Neuron (in vitro differentiated cells): ENCODE measurements at regions not wholly inside any gene's neighbourhood (a gene's known extent, or its start where the extent isn't known, plus 50 kb on each side); places are given as distances from the start of the nearest gene placed in this dataset.
"Not testable (repeated sequence)": the region's sequence is repeated elsewhere in the genome, so short reads cannot be mapped to it uniquely, and the experiment has no call there.

Experiments used
- H2AFZ ChIP-seq: one replicate; pipeline ENCODE4 v1.6.1; 2013; ENCODE audit warnings: low read depth, mild to moderate bottlenecking, inconsistent platforms, low read length, moderate library complexity
- H3K27me3 ChIP-seq: one replicate; pipeline ENCODE4 v1.6.1; 2013; ENCODE audit warnings: low read length; ENCODE audit not compliant: insufficient read depth
- H3K36me3 ChIP-seq: one replicate; pipeline ENCODE4 v1.6.1; 2013; ENCODE audit warnings: low read length; ENCODE audit not compliant: insufficient read depth
- H3K4me1 ChIP-seq: one replicate; pipeline ENCODE4 v1.6.1; 2013; ENCODE audit warnings: low read length; ENCODE audit not compliant: insufficient read depth
- H3K4me3 ChIP-seq: 2 replicates; pipeline ENCODE4 v1.5.1; 2013; ENCODE audit warnings: mild to moderate bottlenecking, low read length, moderate library complexity
- H3K9me3 ChIP-seq: one replicate; pipeline ENCODE4 v1.6.1; 2013; ENCODE audit warnings: low read length

DNA sequence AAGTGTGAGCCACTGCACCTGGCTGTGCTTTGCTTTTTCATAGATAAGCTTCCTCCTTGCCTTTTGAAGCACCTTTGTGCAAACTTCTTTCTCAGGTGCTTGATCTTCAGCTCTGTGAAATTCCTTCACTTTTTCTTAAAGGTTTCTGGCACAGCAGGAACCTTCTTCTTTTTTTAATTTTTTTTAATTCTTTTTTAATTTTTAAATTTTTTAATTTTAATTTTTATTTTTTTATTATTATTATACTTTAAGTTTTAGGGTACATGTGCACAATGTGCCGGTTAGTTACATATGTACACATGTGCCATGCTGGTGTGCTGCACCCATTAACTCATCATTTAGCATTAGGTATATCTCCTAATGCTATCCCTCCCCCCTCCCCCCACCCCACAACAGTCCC, 161.0 kb upstream of the ROPN1 start:
- H3K4me3 ChIP-seq, H2AFZ ChIP-seq, H3K4me1 ChIP-seq, H3K27me3 ChIP-seq, H3K9me3 ChIP-seq, H3K36me3 ChIP-seq: not testable (repeated sequence)

DNA sequence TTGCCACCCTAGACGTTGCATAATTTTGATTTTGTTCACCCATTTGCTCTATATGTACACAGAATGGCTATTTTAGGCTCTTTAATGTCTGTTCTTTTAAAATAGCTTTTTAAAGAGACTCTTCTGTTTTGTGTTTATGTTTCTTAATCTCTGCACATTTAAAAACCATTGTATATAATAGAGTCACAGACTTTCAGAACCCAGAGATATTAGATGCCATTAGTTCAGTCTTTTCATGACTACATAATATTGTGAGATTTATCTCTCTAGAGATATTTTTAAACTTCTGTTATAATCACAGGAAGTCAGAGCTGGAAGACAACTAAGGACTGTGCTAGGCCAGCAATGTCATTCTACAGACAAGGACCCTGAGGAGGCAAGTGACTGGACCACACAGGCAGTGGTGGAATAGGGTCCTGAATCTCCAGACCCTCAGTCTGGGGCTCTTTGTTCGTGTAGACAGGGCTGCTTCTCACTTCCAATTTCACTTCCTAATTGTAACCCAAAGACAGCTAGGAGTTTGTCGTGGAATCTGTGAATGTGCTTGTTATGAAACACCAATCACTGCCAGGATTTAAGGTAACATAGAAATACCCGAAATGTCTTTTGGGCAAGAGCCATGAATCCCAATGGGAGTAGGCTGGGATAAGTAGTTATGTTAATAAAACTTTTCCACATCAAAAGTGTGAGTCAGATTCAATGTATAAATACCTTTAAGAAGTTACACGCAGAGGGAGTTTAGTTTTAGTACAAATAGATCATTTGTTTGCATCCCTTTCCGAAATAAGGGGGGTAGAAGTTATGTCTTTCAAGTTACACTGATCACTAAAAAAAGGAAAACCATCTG, 165.2 kb upstream of the ROPN1 start:
- no peak overlapping the region for H2AFZ ChIP-seq
- H3K27me3 ChIP-seq = no peaks in the 10 kb centered on the region
- H3K4me1 ChIP-seq = peaks cover 17% of the 10 kb centered on the region
- H3K9me3 ChIP-seq = peaks cover 4% of the 10 kb centered on the region
- no peaks in the 10 kb centered on the region for H3K36me3 ChIP-seq
- no peak overlapping the region for H3K4me3 ChIP-seq

DNA sequence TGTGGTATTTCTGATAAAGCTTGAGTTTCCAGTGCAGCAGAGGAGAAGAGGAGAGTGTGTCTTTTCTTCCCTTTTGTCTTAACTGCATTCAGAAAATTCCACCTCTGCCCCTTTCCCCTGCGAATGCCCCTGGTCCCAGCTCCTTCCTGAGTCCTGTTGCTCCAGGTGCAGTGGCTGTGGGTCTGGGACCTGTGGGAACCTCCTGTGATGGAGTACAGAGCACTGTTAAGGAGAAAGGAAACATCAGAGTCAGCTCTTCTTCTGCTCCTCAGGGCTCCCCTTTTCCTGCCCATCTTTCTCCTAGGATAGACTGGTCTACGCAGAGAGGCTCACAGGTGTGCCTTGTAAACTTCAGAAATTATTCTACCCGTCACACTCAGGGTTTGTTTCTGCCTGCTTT, 165.8 kb upstream of the ROPN1 start:
- Histone ChIP-seq H3K4me3 (no peak overlapping the region), H3K27me3 (no peaks in the 10 kb centered on the region), H3K9me3 (peaks cover 4% of the 10 kb centered on the region), H3K36me3 (no peaks in the 10 kb centered on the region), H3K4me1 (peaks cover 17% of the 10 kb centered on the region), H2AFZ (no peak overlapping the region)

DNA sequence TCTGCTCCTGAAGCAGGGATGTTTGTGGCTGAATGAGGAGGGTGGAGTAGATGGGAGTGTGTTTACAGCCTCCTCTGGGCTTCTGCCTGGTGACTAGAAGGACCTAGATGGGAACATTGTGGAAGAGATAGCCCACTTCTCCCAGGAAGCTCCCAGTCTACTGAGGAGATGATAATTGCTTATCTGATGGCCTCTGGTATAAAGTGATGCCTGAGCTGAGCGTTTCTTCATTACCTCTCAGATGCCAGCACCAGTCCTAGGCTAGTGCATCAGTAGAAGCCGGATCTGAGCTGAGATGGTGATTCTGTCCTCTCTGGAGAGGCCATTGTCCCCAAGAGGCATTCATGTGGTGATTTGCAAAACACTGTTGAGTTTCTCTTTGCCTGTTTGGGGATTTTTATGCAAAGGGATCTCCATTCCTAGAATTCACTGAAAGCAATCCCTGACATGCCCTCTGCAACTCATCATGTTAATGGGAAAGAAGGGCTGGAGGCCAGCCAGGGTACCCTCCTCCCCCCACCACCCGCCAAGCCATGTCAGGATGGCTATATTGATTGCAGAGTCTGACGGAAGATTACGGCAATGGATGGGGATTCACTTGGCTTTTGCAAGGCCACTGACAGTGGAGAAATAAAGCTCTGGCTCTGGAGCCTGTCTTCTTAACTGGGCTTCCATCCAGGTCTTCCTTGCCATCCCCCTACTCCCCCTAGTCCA, 166.4 kb upstream of the ROPN1 start:
- peaks cover 4% of the 10 kb centered on the region for H3K9me3 ChIP-seq
- H3K27me3 ChIP-seq = no peaks in the 10 kb centered on the region
- no peak overlapping the region for H3K4me3 ChIP-seq

DNA sequence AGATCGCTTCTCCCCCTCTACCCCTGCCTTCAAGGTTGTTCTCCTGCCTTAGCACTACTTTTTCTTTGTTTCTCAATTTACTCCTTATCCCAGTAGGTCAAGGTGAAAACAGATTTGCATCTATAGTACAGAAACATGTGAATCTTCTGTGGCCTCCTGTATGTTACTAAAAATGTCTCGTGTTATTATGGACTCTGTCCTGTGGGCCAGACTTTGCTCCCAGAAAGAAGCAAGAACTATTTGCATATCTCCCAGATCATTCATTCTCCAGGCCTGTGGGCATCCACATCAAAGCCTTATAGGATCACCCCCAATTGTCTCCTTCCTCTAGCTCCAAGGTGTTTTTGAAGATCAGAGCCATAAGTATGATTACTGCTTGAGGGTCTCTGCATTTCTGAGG, 169.5 kb upstream of the ROPN1 start:
- Histone ChIP-seq H3K9me3 (no peaks in the 10 kb centered on the region), H3K4me1 (peaks cover 17% of the 10 kb centered on the region), H3K27me3 (no peaks in the 10 kb centered on the region), H2AFZ (no peak overlapping the region), H3K36me3 (no peaks in the 10 kb centered on the region), H3K4me3 (no peak overlapping the region)

More for the DNA sequence above, 166.4 kb upstream of the ROPN1 start:
- H3K36me3 ChIP-seq = no peaks in the 10 kb centered on the region
- no peak overlapping the region for H2AFZ ChIP-seq
- peaks cover 17% of the 10 kb centered on the region for H3K4me1 ChIP-seq

DNA sequence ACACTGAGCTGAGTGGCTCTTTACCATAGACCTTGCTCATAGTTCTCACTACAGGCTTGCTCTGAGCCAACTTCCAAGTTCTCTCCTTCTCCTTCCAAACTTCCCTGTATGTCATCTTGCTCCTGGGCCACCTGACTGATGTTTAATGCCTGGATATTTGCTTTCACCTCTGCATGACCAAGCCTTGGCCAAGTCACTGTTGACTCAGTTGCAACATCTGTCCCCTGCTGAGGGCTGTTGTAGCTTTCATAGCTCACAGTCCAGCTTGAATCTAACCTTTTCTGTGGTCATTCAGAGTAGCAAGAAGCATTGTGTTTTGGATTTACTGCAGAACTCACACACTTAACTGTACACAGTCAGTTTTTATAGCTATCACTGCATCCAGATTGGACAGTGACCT, 171.8 kb upstream of the ROPN1 start:
- H3K36me3 ChIP-seq = no peaks in the 10 kb centered on the region
- H3K9me3 ChIP-seq = no peaks in the 10 kb centered on the region
- peaks cover 4% of the 10 kb centered on the region for H3K4me1 ChIP-seq
- H3K4me3 ChIP-seq = no peak overlapping the region
- no peaks in the 10 kb centered on the region for H3K27me3 ChIP-seq
- H2AFZ ChIP-seq = no peak overlapping the region

DNA sequence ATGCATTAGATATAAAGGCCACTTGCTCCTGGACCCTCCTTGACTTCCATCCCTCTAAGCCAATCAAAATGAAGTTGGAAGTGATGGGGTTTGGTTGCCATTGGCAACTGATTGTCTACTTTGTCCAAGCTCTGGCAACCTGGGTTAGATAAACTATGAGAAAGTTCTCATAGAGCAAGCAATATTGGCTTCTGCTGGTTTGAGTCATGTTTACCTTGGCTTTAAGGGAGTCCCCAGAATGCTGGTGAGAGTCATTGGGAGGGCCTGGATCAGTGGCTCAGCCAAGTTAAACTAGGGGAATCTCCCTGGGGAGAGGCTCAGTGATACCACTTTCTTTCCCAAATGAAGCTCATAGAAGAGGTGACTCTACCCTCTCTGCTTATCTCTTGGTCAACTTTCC, 176.3 kb upstream of the ROPN1 start:
- H3K27me3 ChIP-seq = no peaks in the 10 kb centered on the region
- no peaks in the 10 kb centered on the region for H3K36me3 ChIP-seq
- no peak overlapping the region for H3K4me3 ChIP-seq
- no peaks in the 10 kb centered on the region for H3K4me1 ChIP-seq
- no peak overlapping the region for H2AFZ ChIP-seq
- no peaks in the 10 kb centered on the region for H3K9me3 ChIP-seq

DNA sequence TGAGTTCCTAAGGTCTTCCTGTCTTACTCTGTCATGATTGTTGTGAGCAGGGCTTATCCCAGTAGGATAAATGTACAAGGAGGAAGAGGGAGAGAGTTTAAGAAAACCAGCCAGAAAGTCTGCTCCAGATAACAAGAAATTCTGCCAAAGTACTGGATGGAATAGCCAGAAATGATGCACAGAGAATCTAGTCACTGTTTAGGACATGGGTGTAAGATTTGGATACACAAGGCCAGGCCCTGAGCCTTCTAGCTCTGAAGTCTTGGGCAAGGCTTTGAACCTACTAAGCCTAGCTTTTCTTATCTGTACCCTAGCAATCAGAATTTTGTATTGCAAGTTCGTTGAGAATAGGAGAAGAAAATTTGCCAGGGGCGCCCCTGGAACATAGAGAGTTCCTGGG, 180.4 kb upstream of the ROPN1 start:
- Histone ChIP-seq H3K4me3 (no peak overlapping the region), H2AFZ (no peak overlapping the region), H3K4me1 (no peaks in the 10 kb centered on the region), H3K27me3 (no peaks in the 10 kb centered on the region), H3K36me3 (no peaks in the 10 kb centered on the region), H3K9me3 (no peaks in the 10 kb centered on the region)

DNA sequence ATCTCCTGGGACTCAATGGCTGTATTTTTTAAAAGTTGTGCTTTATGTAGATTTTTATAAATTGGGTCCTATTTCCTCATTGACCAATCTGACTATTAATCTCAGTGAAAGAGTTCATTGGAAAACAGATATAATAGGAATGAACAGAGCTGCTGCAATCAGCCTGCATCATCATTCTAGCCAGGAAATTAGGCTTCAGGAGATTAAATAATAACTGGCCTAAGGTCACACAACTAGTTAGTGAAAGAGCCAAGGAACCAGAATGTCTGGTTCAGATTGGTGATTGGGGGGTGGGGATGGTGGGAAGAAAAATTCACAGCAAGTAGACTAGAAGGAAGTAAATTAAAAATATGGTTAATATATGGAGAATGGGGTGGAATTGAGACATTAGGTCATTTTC, 180.9 kb upstream of the ROPN1 start:
- H3K9me3 ChIP-seq = no peaks in the 10 kb centered on the region

DNA sequence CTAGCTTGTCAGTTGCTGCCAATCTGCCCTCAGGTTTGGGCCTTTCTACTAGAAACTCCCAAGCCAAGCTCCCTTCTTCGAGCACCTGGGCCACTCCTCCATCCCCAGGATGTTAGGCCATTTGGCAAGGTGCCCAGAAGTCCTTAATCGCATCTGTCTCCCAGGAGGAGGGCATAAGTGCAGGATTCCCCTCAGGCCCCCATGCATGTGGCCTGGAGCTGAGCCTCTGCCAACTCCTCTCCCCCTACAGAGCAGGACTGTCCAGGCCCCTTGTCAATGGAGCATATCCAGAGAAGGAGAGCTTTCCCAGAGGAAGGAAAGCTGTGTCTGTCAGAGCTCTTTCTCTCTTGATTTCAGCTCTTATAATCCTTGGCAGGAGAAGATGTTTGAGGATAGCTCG, 182.6 kb upstream of the ROPN1 start:
- no peak overlapping the region for H3K4me3 ChIP-seq
- H3K27me3 ChIP-seq = no peaks in the 10 kb centered on the region
- H3K9me3 ChIP-seq = no peaks in the 10 kb centered on the region
- no peaks in the 10 kb centered on the region for H3K36me3 ChIP-seq
- no peaks in the 10 kb centered on the region for H3K4me1 ChIP-seq
- H2AFZ ChIP-seq = no peak overlapping the region

More for the DNA sequence above, 180.9 kb upstream of the ROPN1 start:
- H2AFZ ChIP-seq = no peak overlapping the region
- H3K4me1 ChIP-seq = no peaks in the 10 kb centered on the region
- no peaks in the 10 kb centered on the region for H3K27me3 ChIP-seq
- no peak overlapping the region for H3K4me3 ChIP-seq
- H3K36me3 ChIP-seq = no peaks in the 10 kb centered on the region

DNA sequence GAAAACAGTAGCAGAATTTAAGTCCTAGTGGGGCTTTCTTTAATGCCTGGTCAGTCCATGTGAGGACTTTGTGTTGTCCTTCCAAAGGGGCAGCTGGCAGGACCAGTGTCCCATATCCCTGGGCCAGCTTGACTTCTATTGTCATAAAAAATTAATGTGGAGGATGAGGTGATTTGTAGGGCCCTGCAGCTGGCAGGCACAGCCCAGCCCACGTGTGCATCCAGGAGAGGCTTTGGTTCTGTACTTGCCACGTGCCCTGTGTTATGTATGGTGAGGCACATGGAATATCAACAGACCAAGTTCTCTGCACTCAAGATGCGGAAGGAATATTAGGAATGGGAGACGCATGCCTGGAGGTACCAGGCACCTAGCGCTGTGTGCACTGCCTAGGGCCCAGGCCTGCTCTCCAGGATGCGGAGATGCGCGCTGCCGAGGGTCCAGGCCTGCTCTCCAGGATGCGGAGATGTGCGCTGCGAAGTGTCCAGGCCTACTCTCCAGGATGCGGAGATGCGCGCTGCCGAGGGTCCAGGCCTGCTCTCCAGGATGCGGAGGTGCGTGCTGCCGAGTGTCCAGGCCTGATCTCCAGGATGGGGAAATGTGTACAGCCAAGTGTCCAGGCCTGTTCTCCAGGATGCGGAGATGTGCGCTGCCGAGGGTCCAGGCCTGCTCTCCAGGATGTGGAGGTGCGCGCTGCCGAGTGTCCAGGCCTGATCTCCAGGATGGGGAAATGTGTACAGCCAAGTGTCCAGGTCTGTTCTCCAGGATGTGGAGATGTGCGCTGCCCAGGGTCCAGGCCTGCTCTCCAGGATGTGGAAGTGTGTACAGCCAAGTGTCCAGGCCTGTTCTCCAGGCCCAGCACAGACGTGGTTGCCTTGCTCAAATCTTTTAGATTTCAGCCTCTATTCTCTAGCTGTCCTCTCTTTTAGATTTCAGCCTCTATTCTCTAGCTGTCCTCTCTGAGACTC, 183.3 kb upstream of the ROPN1 start:
- H3K9me3 ChIP-seq = no peaks in the 10 kb centered on the region
- no peak overlapping the region for H2AFZ ChIP-seq
- no peaks in the 10 kb centered on the region for H3K4me1 ChIP-seq
- H3K36me3 ChIP-seq = no peaks in the 10 kb centered on the region
- H3K4me3 ChIP-seq = no peak overlapping the region
- H3K27me3 ChIP-seq = no peaks in the 10 kb centered on the region

DNA sequence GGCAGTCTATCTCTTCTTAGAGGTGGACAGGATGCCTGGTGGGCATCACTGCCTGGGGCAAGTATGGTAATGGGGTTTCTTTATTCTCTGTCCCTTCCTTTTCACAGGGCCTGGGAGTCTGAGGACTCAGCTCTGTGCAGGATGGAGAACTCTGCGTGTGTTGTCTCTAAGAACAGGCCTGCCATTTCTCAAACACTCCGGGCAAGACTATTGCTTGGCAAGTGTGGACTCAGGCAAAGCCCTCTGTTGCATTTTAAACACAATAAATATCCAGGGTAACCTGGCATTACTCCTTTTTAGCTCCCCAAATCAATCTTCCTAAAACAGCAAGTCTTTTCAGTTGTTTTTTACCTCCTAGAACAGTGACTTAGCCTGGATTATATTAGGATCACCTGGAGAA, 185.1 kb upstream of the ROPN1 start:
- Histone ChIP-seq H3K9me3 (no peaks in the 10 kb centered on the region), H3K4me3 (no peak overlapping the region), H3K4me1 (no peaks in the 10 kb centered on the region), H3K27me3 (no peaks in the 10 kb centered on the region), H3K36me3 (no peaks in the 10 kb centered on the region), H2AFZ (no peak overlapping the region)

DNA sequence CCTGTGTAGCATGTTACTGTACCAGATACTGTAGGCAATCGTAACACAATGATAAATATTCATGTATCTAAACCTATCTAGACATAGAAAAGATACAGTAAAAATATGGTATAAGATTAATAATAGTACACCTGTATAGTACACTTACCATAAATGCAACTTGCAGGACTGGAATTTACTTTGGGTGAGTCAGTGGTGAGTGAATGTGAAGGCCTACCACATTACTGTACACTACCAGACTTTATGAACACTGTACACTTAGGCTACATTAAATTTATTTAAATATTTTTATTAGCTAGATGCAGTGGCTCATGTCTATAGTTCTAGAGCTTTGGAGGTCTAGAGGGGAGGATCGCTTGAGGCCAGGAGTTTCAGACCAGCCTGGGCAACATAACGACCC, 186.6 kb upstream of the ROPN1 start:
- Histone ChIP-seq H2AFZ (no peak overlapping the region), H3K9me3 (peaks cover 2% of the 10 kb centered on the region), H3K36me3 (no peaks in the 10 kb centered on the region)

More for the DNA sequence above, 186.6 kb upstream of the ROPN1 start:
- Histone ChIP-seq H3K27me3 (no peaks in the 10 kb centered on the region), H3K4me1 (no peaks in the 10 kb centered on the region), H3K4me3 (no peak overlapping the region)
